Glomerular endothelial cell (primary cell): ENCODE measurements at regions not wholly inside any gene's neighbourhood (a gene's known extent, or its start where the extent isn't known, plus 50 kb on each side); places are given as distances from the start of the nearest gene placed in this dataset.

Source experiments
- DNase-seq: peaks from one replicate; pipeline ENCODE4 v3.0.0-alpha.2; 2011; ENCODE audit warnings: low read depth, low spot score; ENCODE audit errors: extremely low read depth

DNA sequence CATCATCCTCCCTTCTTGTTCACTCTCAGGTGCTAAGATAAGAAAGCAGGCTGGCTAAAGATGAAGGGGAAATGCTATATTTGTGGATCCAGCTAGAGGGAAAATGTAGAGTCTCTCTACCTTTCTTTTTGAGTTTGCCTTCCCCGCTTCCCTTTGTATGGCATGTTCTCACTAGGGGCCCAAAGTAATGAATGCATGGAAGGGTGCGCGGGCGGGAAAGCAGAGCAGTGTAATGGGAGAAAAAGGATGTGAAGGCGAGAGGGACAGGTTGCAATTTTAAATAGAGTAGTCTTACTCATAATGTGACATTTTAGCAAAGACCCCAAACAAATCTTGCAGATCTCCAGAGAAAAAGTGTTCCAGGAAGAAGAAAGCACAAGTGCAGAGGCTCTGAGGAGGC lies 105.1 kb upstream of the ATP1B1 start:
- no peak for DNase-seq

GRCh38 chr1:169003864-169004516 lies 102.5 kb upstream of the ATP1B1 start:
- DNase-seq = peak; percentile 4

GRCh38 chr1:169005776-169006175 lies 100.7 kb upstream of the ATP1B1 start:
- no peak for DNase-seq

DNA sequence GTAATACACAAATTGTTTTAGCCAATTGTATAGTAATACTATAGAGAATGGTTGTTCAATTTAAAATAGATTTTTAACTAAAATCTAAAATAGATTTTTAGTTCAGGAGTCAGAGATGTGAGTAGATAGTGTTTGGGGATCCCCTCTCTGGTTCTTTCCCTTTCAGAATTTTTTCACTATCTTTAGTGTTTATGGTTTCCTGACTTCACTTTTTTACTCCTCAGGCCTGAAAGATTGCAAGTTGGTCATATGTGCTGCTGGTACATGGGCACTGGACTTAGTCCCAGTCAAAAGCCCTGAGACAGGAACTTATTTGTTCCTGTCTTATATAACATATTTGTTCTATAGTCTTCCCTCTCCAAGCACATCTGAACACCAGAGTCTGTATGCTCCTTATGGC lies 96.8 kb upstream of the ATP1B1 start:
- no peak for DNase-seq

GRCh38 chr1:169012416-169012815 lies 94.1 kb upstream of the ATP1B1 start:
- no peak for DNase-seq

DNA sequence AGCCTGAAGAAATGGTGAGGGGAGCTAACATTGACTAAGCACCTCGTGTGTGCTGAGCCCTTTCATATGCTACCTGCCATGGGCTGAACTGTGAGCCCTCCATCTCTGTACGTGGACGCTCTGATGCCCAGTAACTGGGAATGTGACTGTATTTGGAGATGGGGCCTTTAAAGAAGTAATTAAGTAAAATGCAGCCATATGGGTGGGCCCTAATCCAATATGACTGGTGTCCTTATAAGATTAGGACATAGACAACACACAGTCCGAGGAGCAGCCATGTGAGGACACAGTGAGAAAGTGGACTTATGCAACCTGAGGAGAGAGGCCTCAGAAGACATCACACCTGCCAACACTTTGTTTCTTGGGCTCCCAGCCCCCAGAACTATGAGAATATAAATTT lies 92.7 kb upstream of the ATP1B1 start:
- no peak for DNase-seq

DNA sequence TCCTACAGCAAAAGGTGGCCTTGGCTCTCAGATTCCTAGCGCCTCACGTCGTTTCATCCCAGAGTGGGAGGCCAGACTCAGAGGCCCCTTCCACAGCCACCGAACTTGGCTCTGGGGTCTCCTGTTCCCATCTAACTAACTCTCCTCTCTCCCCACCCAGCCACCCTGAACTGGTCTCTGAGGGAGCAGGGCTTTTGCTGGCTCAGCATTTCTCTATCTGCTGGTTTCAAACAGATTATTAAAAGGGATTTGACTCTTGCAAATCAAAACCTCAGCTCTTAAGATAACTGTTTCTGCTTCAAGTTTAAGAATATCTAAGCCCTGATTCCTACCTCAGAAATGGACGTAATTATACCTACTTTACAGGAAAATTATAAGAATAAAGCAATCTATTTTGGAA lies 91.0 kb upstream of the ATP1B1 start:
- DNase-seq = no peak

GRCh38 chr1:169018751-169019150 lies 87.7 kb upstream of the ATP1B1 start:
- DNase-seq = no peak

DNA sequence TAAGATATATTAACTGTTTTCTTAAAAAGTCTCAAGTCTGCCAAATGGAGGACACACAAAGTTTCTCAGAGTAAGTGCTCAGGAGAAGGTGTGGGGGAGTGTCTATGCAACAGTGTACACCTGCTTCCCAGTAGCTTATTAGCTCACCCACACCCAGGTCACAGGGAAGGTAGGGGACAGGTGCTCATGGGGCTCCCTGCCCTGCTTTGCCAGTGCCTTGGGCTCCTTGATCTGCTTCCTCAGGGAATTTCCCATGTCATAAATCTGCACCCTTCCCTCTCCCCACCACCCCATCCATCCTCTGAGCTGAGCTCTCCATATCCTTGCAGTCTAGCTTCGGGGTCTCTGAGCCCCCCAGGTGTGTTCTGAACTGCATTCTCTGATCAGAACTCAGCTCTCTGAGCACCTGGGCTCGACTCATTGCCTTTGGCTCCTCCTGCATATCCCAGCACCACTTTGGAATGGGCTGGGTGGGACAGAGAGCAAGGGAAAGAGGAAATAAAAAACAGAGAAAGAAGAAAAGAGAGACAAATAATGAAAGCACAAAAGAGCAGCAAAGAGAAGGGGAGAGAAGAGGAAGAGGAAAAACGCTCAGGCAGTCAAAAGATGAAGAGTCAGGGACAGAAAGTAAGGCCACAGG lies 87.0 kb upstream of the ATP1B1 start:
- no peak for DNase-seq

DNA sequence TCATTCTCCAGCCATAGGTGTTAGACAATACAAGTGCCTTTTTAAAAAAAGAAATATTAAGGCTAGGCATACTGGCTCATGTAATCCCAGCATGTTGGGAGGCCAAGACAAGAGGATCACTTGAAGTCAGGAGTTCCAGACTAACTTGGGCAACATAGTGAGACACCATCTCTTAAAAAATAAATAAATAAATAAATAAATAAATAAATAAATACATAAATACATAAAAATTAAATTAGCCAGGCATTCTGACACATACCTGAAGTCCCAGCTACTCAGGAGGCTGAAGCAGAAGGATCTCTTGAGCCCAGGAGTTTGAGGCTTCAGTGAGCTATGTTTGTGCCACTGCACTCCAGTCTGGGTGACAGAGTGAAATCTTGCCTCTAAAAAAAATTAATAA lies 85.8 kb upstream of the ATP1B1 start:
- no peak for DNase-seq

GRCh38 chr1:169022648-169023047 lies 83.8 kb upstream of the ATP1B1 start:
- no peak for DNase-seq

DNA sequence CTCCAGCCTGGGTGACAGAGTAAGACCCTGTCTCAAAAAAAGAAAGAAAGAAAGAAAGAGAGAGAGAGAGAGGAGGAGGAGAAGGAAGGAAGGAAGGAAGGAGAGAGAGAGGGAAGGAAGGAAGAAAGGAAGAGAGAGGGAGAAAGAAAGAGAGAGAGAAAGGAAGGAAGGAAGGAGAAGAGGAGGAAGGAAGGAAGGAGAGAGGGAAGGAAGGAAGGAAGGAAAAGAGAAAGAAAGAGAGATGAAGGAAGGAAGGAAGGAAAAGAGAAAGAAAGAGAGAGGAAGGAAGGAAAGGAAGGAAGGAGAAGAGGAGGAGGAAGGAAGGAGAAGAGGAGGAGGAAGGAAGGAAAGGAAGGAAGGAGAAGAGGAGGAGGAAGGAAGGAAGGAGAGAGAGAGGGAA lies 82.2 kb upstream of the ATP1B1 start:
- DNase-seq = no peak

GRCh38 chr1:169024800-169025271 lies 81.7 kb upstream of the ATP1B1 start:
- DNase-seq = no peak

DNA sequence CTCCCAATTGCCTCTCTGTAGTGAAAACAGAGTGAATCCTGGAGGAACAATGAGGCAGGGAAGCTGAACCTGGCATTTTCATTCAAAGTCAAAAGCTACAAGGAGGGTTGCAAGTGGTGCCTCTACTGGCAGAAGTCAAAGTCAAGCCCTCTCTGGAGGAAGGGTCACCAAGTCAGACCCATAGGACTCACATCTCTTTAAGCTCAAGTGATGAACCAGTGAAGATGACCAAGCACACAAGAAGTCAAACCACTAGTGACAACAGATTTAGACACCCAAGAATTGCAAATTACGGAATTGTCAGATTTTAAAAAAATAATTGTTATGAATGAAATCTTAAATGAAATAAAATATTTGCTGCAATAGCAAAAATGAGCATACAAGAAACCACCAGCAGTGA lies 81.1 kb upstream of the ATP1B1 start:
- no peak for DNase-seq

DNA sequence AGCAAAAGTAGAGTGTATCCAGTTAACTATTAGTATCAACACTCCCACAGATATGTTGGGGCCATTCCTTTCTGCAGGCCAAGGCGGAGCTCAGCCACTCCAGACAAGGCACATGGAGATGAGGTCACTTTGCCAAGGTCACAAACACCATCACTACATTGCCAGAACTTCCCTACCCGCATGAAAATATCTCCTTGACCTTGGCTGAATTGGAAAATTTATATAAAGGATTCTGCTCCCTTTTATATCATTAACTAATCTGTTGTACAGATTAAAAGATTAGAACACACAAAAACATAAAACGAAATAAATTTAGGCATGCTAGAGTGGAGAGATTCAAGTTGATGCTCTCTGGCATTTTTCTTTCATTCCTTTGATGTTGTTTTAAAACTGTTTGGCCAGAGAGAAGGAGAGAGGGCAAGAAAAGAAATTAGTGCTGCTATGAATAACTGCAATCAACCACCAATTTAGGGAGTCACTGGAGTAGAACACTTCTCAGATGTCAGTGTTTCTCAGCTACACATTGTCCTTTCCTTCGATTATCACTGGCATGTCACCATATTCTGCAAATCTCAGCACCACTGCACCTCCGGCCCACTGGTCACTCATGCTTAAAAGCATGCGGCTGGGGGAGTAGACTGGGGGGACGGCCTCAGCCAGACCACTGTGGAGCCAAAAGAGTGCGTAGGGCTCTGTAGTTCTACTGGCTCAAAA lies 78.7 kb upstream of the ATP1B1 start:
- no peak for DNase-seq

- DNase-seq = no peak
Measured at GRCh38 chr1:169031566-169032224, 74.8 kb upstream of the ATP1B1 start.

DNA sequence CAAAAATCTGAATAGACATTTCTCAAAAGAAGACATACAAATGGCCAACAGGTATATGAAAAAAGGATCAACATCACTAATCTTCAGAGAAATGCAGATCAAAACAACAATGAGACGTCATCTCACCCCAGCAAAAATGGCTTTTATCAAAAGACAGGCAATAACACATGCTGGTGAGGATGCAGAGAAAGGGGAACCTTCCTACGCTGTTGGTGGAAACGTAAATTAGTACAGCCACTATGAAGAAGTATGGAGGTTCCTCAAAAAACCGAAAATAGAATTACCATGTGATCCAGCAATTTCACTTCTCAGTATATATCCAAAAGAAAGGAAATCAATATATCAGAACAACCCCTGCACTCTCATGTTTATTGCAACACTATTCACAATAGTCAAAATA lies 65.1 kb upstream of the ATP1B1 start:
- DNase-seq = no peak

DNA sequence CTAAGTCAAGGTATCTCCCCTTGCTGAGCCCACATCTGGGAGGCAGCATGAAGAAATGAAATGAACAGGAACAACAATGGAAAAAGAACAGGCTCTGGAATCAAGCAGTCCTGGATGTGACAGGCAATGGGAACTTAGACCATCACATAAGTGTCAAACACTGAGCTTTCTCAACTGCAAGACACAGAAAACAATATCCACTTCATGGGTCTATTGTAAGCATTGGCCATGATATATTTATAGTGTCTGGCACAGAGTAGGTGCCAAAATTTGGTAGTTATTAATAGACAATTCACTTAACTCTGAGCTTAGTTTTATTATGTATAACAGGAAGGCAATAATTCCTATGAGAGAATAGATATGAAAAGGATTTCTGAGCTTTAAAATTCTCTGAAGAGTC lies 64.1 kb upstream of the ATP1B1 start:
- no peak for DNase-seq

- DNase-seq = no peak
Measured at GRCh38 chr1:169043823-169044222, 62.7 kb upstream of the ATP1B1 start.

- DNase-seq = no peak
Measured at GRCh38 chr1:169044296-169044695, 62.2 kb upstream of the ATP1B1 start.

DNA sequence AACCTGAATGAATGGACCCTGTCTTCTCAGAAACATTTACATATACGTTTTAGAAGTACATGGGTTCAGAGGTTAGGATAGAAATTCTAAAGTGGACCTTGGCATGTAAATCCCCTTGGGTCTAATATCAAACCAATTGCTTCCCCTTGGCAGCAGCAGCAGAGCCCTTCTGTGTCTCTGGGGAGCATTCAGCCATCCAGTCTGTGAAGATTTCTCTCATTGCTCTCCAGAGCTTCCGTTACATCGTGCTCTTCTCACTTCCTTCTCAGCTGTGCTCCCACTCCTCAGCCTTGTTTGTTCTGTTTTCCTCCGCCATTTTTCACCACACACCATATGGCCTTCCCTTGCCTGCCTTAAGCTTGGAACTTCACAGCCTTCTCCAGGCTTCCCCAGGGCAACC lies 61.5 kb upstream of the ATP1B1 start:
- no peak for DNase-seq

GRCh38 chr1:169046671-169047070 lies 59.8 kb upstream of the ATP1B1 start:
- DNase-seq = no peak
